NOMO-1 treated with DMSO at 0.1 percent for 48 hours (cell line): ENCODE measurements at regions not wholly inside any gene's neighbourhood (a gene's known extent, or its start where the extent isn't known, plus 50 kb on each side); places are given as distances from the start of the nearest gene placed in this dataset.
"Not testable (repeated sequence)": the region's sequence is repeated elsewhere in the genome, so short reads cannot be mapped to it uniquely, and the experiment has no call there.

ENCODE experiments used
- DNase-seq: peaks from one replicate; lab custom pipeline; 2025; ENCODE audit not compliant: unreplicated experiment; lab: John Stamatoyannopoulos, UW

- DNase-seq = no peak
Observed at GRCh38 chr5:28648108-28648507, 1609.7 kb upstream of the CDH9 start.

GRCh38 chr5:28632607-28633006 is 1594.2 kb upstream of the CDH9 start:
- DNase-seq = no peak

GRCh38 chr5:28603869-28604268 is 1565.5 kb upstream of the CDH9 start:
- DNase-seq = no peak

- DNase-seq = no peak
Observed at GRCh38 chr5:28602429-28602828, 1564.0 kb upstream of the CDH9 start.

GRCh38 chr5:28596707-28597106 is 1558.3 kb upstream of the CDH9 start:
- not testable (repeated sequence) for DNase-seq

- DNase-seq = no peak
Observed at GRCh38 chr5:28580616-28581015, 1542.2 kb upstream of the CDH9 start.

- no peak for DNase-seq
Observed at GRCh38 chr5:28576022-28576421, 1537.6 kb upstream of the CDH9 start.

GRCh38 chr5:28575368-28575767 is 1537.0 kb upstream of the CDH9 start:
- no peak for DNase-seq

GRCh38 chr5:28574606-28575005 is 1536.2 kb upstream of the CDH9 start:
- no peak for DNase-seq

- no peak for DNase-seq
Observed at GRCh38 chr5:28567048-28567447, 1528.7 kb upstream of the CDH9 start.

GRCh38 chr5:28561522-28561921 is 1523.1 kb upstream of the CDH9 start:
- no peak for DNase-seq

GRCh38 chr5:28558196-28558595 is 1519.8 kb upstream of the CDH9 start:
- DNase-seq = no peak

- DNase-seq = no peak
Observed at GRCh38 chr5:28557114-28557513, 1518.7 kb upstream of the CDH9 start.

GRCh38 chr5:28549588-28549987 is 1511.2 kb upstream of the CDH9 start:
- DNase-seq = no peak

GRCh38 chr5:28548856-28549255 is 1510.5 kb upstream of the CDH9 start:
- no peak for DNase-seq

GRCh38 chr5:28544501-28544900 is 1506.1 kb upstream of the CDH9 start:
- no peak for DNase-seq

GRCh38 chr5:28543473-28544098 is 1505.2 kb upstream of the CDH9 start:
- no peak for DNase-seq

- DNase-seq = no peak
Observed at GRCh38 chr5:28542987-28543386, 1504.6 kb upstream of the CDH9 start.

- DNase-seq = no peak
Observed at GRCh38 chr5:28523888-28524635, 1485.7 kb upstream of the CDH9 start.

- DNase-seq = no peak
Observed at GRCh38 chr5:28523416-28523815, 1485.0 kb upstream of the CDH9 start.

GRCh38 chr5:28517691-28518090 is 1479.3 kb upstream of the CDH9 start:
- DNase-seq = no peak

GRCh38 chr5:28516722-28517121 is 1478.3 kb upstream of the CDH9 start:
- no peak for DNase-seq

GRCh38 chr5:28512648-28513047 is 1474.3 kb upstream of the CDH9 start:
- peak; percentile 5 for DNase-seq
